Mesenchymal stem cell (in vitro differentiated cells and primary cell): ENCODE measurements at regions not wholly inside any gene's neighbourhood (a gene's known extent, or its start where the extent isn't known, plus 50 kb on each side); places are given as distances from the start of the nearest gene placed in this dataset.

Source experiments
- DNase-seq: peaks from one replicate; pipeline ENCODE4 v3.0.0-alpha.2; 2013
- H2AFZ ChIP-seq: one replicate; pipeline ENCODE4 v1.6.1; 2013; ENCODE audit warnings: low read depth, mild to moderate bottlenecking, control low read depth, inconsistent platforms, low read length, moderate library complexity
- H2AK5ac ChIP-seq: 2 replicates; pipeline ENCODE4 v1.6.1; 2013; ENCODE audit warnings: low read length, moderate library complexity, mild to moderate bottlenecking, inconsistent platforms; ENCODE audit not compliant: severe bottlenecking
- H2BK120ac ChIP-seq: one replicate; pipeline ENCODE4 v1.6.1; 2013; ENCODE audit warnings: low read depth, mild to moderate bottlenecking, inconsistent platforms, low read length, moderate library complexity
- H2BK12ac ChIP-seq, 2 experiments: one replicate each; pipeline ENCODE4 v1.6.1; 2013; ENCODE audit warnings: inconsistent platforms in 2 of 2, low read length in 2 of 2, mild to moderate bottlenecking in 2 of 2, moderate library complexity in 2 of 2, control low read depth in 1 of 2
- H2BK15ac ChIP-seq: one replicate; pipeline ENCODE4 v1.6.1; 2013; ENCODE audit warnings: mild to moderate bottlenecking, low read depth, inconsistent platforms; ENCODE audit not compliant: poor library complexity, severe bottlenecking
- H2BK5ac ChIP-seq: 2 replicates; pipeline ENCODE4 v1.6.1; 2013; ENCODE audit warnings: low read depth, mild to moderate bottlenecking, low read length, control low read depth, inconsistent platforms; ENCODE audit not compliant: poor library complexity, severe bottlenecking
- H3K14ac ChIP-seq, 2 experiments: one replicate each; pipeline ENCODE4 v1.6.1; 2013; ENCODE audit warnings: inconsistent platforms in 2 of 2, low read length in 2 of 2, control low read depth in 1 of 2, mild to moderate bottlenecking in 1 of 2, moderate library complexity in 1 of 2
- H3K18ac ChIP-seq, 2 experiments: one replicate each; pipeline ENCODE4 v1.6.1; 2013; ENCODE audit warnings: inconsistent platforms in 2 of 2, low read length in 2 of 2, control low read depth in 1 of 2, low read depth in 1 of 2, mild to moderate bottlenecking in 1 of 2
- H3K23ac ChIP-seq, 2 experiments: one replicate each; pipeline ENCODE4 v1.6.1; 2013; ENCODE audit warnings: inconsistent platforms in 2 of 2, low read length in 2 of 2, mild to moderate bottlenecking in 2 of 2, moderate library complexity in 2 of 2, control low read depth in 1 of 2
- H3K27ac ChIP-seq: 2 replicates; pipeline ENCODE4 v1.5.1; 2013; ENCODE audit warnings: mild to moderate bottlenecking, moderate library complexity, low read length, control low read depth, inconsistent platforms; ENCODE audit not compliant: poor library complexity, severe bottlenecking
- H3K27me3 ChIP-seq, 2 experiments: 2 replicates each; pipeline versions ENCODE4 v1.6.1 to v1.7.0; 2013; ENCODE audit warnings: low read length in 2 of 2, mild to moderate bottlenecking in 2 of 2, moderate library complexity in 2 of 2, control low read depth in 1 of 2, inconsistent platforms in 1 of 2; ENCODE audit not compliant: control insufficient read depth in 1 of 2, insufficient read depth in 1 of 2
- H3K36me3 ChIP-seq, 2 experiments: 2 replicates each; pipeline versions ENCODE4 v1.6.1 to v1.7.0; 2013; ENCODE audit warnings: low read length in 2 of 2, control low read depth in 1 of 2, inconsistent platforms in 1 of 2, low read depth in 1 of 2, mild to moderate bottlenecking in 1 of 2; ENCODE audit not compliant: insufficient read depth in 2 of 2, control insufficient read depth in 1 of 2
- H3K4ac ChIP-seq, 2 experiments: one replicate each; pipeline ENCODE4 v1.6.1; 2013; ENCODE audit warnings: inconsistent platforms in 2 of 2, low read length in 2 of 2, mild to moderate bottlenecking in 2 of 2, moderate library complexity in 2 of 2, control low read depth in 1 of 2, low read depth in 1 of 2
- H3K4me1 ChIP-seq: 2 replicates; pipeline ENCODE4 v1.6.1; 2013; ENCODE audit warnings: low read depth, low read length, control low read depth; ENCODE audit not compliant: control insufficient read depth, insufficient read depth
- H3K4me2 ChIP-seq: 2 replicates; pipeline ENCODE4 v1.6.1; 2013; ENCODE audit warnings: low read length, mild to moderate bottlenecking, inconsistent platforms; ENCODE audit not compliant: poor library complexity, severe bottlenecking
- H3K4me3 ChIP-seq, 2 experiments: 2 replicates each; pipeline versions ENCODE4 v1.5.1 to v1.7.0; 2013; ENCODE audit warnings: low read length in 2 of 2, mild to moderate bottlenecking in 2 of 2, control low read depth in 1 of 2, low read depth in 1 of 2; ENCODE audit not compliant: insufficient read depth in 1 of 2
- H3K79me1 ChIP-seq: replicated peaks from 2 replicates; pipeline ENCODE4 v1.6.1; 2013; ENCODE audit warnings: mild to moderate bottlenecking, control low read depth, low read length, inconsistent platforms; ENCODE audit not compliant: poor library complexity, severe bottlenecking
- H3K9ac ChIP-seq: 2 replicates; pipeline ENCODE4 v1.7.0; 2013; ENCODE audit warnings: mild to moderate bottlenecking, low read length, moderate library complexity
- H3K9me3 ChIP-seq: 2 replicates; pipeline ENCODE4 v1.7.0; 2013; ENCODE audit warnings: mild to moderate bottlenecking, low read length; ENCODE audit not compliant: control insufficient read depth
- H4K8ac ChIP-seq: one replicate; pipeline ENCODE4 v1.6.1; 2013; ENCODE audit warnings: inconsistent platforms, mild to moderate bottlenecking, low read length, moderate library complexity
- H4K91ac ChIP-seq: one replicate; pipeline ENCODE4 v1.6.1; 2013; ENCODE audit warnings: mild to moderate bottlenecking, low read length, inconsistent platforms
- WGBS: methylation state at CpG from one replicate; pipeline ENCODE4 v1.1.7; 2013; ENCODE audit warnings: mixed read lengths; 5-methylcytosine and 5-hydroxymethylcytosine counted together

- Histone ChIP-seq H2AFZ (no peak overlapping the region), H2BK5ac (no peak overlapping the region), H3K18ac (no peak overlapping the region), H3K27me3 (no peaks in the 10 kb centered on the region), H2BK15ac (no peak overlapping the region), H4K91ac (no peak overlapping the region), H2BK12ac (no peak overlapping the region), H2BK120ac (no peak overlapping the region), H3K23ac (no peak overlapping the region), H3K79me1 (no peaks in the 10 kb centered on the region), H3K9me3 (peaks cover 45% of the 10 kb centered on the region), H3K27ac (no peak overlapping the region), H3K4me3 (no peak overlapping the region), H4K8ac (no peak overlapping the region), H3K14ac (no peak overlapping the region), H2AK5ac (no peak overlapping the region), H3K9ac (no peak overlapping the region), H3K36me3 (no peaks in the 10 kb centered on the region), H3K4ac (no peak overlapping the region), H3K4me2 (no peak overlapping the region), H3K4me1 (no peaks in the 10 kb centered on the region)
- 100% methylated on average over 1 of the region's 3 CpGs for WGBS
- peak; percentile 6 for DNase-seq
Observed at GRCh38 chr3:29100292-29100691, 180.6 kb upstream of the RBMS3 start.

- H3K36me3 ChIP-seq: no peaks in the 10 kb centered on the region
- no peak overlapping the region for H2AK5ac ChIP-seq
- H2AFZ ChIP-seq: no peak overlapping the region
- H3K14ac ChIP-seq: no peak overlapping the region
- H3K27me3 ChIP-seq: no peaks in the 10 kb centered on the region
- no peak overlapping the region for H3K18ac ChIP-seq
- H3K4me2 ChIP-seq: no peak overlapping the region
- H4K91ac ChIP-seq: no peak overlapping the region
- H3K4me1 ChIP-seq: peaks cover 2% of the 10 kb centered on the region
- H3K4ac ChIP-seq: no peak overlapping the region
- no peak overlapping the region for H3K9ac ChIP-seq
- no peak overlapping the region for H2BK120ac ChIP-seq
- H4K8ac ChIP-seq: no peak overlapping the region
- peak; percentile 31 for DNase-seq
- H3K23ac ChIP-seq: no peak overlapping the region
- no peaks in the 10 kb centered on the region for H3K79me1 ChIP-seq
- no peak overlapping the region for H2BK5ac ChIP-seq
- no peaks in the 10 kb centered on the region for H3K9me3 ChIP-seq
- H2BK12ac ChIP-seq: no peak overlapping the region
- H3K27ac ChIP-seq: peak overlapping the region; percentile 39
- no peak overlapping the region for H3K4me3 ChIP-seq
- no peak overlapping the region for H2BK15ac ChIP-seq
- WGBS: 60% methylated on average over 1 of the region's 2 CpGs
Observed at GRCh38 chr3:29128001-29128400, 152.9 kb upstream of the RBMS3 start.

- H4K91ac ChIP-seq: no peak overlapping the region
- H3K4ac ChIP-seq: no peak overlapping the region
- H4K8ac ChIP-seq: no peak overlapping the region
- H3K79me1 ChIP-seq: no peaks in the 10 kb centered on the region
- H2AK5ac ChIP-seq: no peak overlapping the region
- DNase-seq: no peak
- H3K27me3 ChIP-seq: no peaks in the 10 kb centered on the region
- H2BK120ac ChIP-seq: no peak overlapping the region
- no peak overlapping the region for H2AFZ ChIP-seq
- no peak overlapping the region for H3K23ac ChIP-seq
- no peak overlapping the region for H3K9ac ChIP-seq
- H3K4me3 ChIP-seq: no peak overlapping the region
- no peak overlapping the region for H3K27ac ChIP-seq
- H3K14ac ChIP-seq: no peak overlapping the region
- H3K36me3 ChIP-seq: no peaks in the 10 kb centered on the region
- no peak overlapping the region for H3K4me2 ChIP-seq
- H3K4me1 ChIP-seq: no peaks in the 10 kb centered on the region
- 88% methylated on average over 1 of the region's 1 CpG for WGBS
- H3K9me3 ChIP-seq: no peaks in the 10 kb centered on the region
- H2BK5ac ChIP-seq: no peak overlapping the region
- H2BK12ac ChIP-seq: no peak overlapping the region
- no peak overlapping the region for H2BK15ac ChIP-seq
- no peak overlapping the region for H3K18ac ChIP-seq
Observed at GRCh38 chr3:29137601-29138000, 143.3 kb upstream of the RBMS3 start.

GRCh38 chr3:29138171-29138570 lies 142.7 kb upstream of the RBMS3 start:
- Histone ChIP-seq H3K23ac (no peak overlapping the region), H3K36me3 (no peaks in the 10 kb centered on the region), H3K14ac (no peak overlapping the region), H3K79me1 (no peaks in the 10 kb centered on the region), H2BK12ac (no peak overlapping the region), H2BK120ac (no peak overlapping the region), H3K4me1 (no peaks in the 10 kb centered on the region), H3K4me2 (no peak overlapping the region), H2AFZ (no peak overlapping the region), H2AK5ac (no peak overlapping the region), H2BK5ac (no peak overlapping the region), H3K9me3 (no peaks in the 10 kb centered on the region), H3K4ac (no peak overlapping the region), H2BK15ac (no peak overlapping the region), H4K8ac (no peak overlapping the region), H3K18ac (no peak overlapping the region), H3K27ac (no peak overlapping the region), H3K9ac (no peak overlapping the region), H3K4me3 (no peak overlapping the region), H4K91ac (no peak overlapping the region), H3K27me3 (no peaks in the 10 kb centered on the region)
- DNase-seq: no peak
- 100% methylated on average over 1 of the region's 1 CpG for WGBS
